ENCODE measurements at regions not wholly inside any gene's neighbourhood (a gene's known extent, or its start where the extent isn't known, plus 50 kb on each side); places are given as distances from the start of the nearest gene placed in this dataset.

DNA sequence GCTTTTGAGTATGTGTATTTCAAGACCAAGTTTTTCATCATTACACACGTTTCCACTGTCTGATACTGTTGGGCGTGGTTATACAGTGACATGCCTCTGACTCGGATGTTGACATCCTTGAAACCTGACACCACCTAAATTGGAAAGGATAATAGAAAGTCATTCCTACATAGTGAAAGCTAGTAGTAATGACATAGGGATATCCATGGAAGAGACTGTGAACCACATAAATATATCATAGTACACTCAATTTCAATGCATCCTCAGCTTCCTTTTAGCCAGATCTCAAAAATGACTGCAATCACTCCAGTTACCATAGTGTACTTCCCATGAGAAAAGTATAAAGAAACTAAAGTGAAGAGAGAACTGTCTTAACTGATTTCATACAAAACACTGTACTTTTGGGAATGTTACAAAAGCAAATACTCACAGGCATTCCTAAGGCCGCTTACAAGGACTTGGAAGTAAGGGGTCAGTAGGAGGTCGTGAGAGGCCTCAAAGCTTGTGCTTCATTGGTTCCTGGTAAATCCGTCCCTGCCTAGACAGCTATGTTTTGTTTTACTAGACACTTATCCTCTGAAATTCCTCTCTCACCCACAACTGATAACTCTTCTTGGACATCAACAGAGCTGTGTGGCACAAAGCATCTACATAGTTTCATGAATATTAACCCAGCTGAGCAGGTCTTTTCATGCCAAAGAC is 71.8 kb upstream of the VWDE start:
- Histone ChIP-seq H4K20me1 (ENCODE audit: insufficient read depth, low read length) (no peaks in the 10 kb centered on the region), H3K4me2 (ENCODE audit: insufficient read depth, low read length) (no peak overlapping the region), H3K9me3 (ENCODE audit: insufficient read depth, low read length, severe bottlenecking) (no peaks in the 10 kb centered on the region), H2AFZ (ENCODE audit: low read depth, low read length) (no peak overlapping the region), H3K36me3 (ENCODE audit: insufficient read depth, low read length) (no peaks in the 10 kb centered on the region), H3K4me1 (ENCODE audit: insufficient read depth, low read length) (no peaks in the 10 kb centered on the region), H3K27me3 (ENCODE audit: insufficient read depth, low read length, poor library complexity) (no peaks in the 10 kb centered on the region), H3K79me2 (ENCODE audit: insufficient read depth, low read length) (no peaks in the 10 kb centered on the region), H3K9ac (ENCODE audit: low read depth, low read length) (no peak overlapping the region), H3K27ac (ENCODE audit: low read length) (no peak overlapping the region), H3K4me3 (ENCODE audit: low read depth in 1 of 2, low read length in 2 of 2) (no peak overlapping the region)
- no peak for ATAC-seq (ENCODE audit: insufficient read depth, low read depth)
- TF ChIP-seq EZH2 (IDR thresholded peaks at IDR 0.05; ENCODE audit: borderline replicate concordance, low read depth, low read length, severe bottlenecking) = no peak
- TF ChIP-seq CTCF (IDR thresholded peaks at IDR 0.05; ENCODE audit: borderline replicate concordance, extremely low read depth, low read length, poor library complexity, severe bottlenecking) = no peak
- no peak for DNase-seq

- no peak for DNase-seq
- H3K79me2 ChIP-seq (ENCODE audit: insufficient read depth, low read length) = no peaks in the 10 kb centered on the region
- no peaks in the 10 kb centered on the region for H3K4me1 ChIP-seq (ENCODE audit: insufficient read depth, low read length)
- H3K9me3 ChIP-seq (ENCODE audit: insufficient read depth, low read length, severe bottlenecking) = no peaks in the 10 kb centered on the region
- no peak overlapping the region for H3K4me3 ChIP-seq (ENCODE audit: low read depth in 1 of 2, low read length in 2 of 2)
- no peak overlapping the region for H3K4me2 ChIP-seq (ENCODE audit: insufficient read depth, low read length)
- no peaks in the 10 kb centered on the region for H4K20me1 ChIP-seq (ENCODE audit: insufficient read depth, low read length)
- no peak overlapping the region for H3K9ac ChIP-seq (ENCODE audit: low read depth, low read length)
- H3K36me3 ChIP-seq (ENCODE audit: insufficient read depth, low read length) = no peaks in the 10 kb centered on the region
- no peak overlapping the region for H3K27ac ChIP-seq (ENCODE audit: low read length)
- TF ChIP-seq CTCF (IDR thresholded peaks at IDR 0.05; ENCODE audit: borderline replicate concordance, extremely low read depth, low read length, poor library complexity, severe bottlenecking) = no peak
- no peak for TF ChIP-seq EZH2 (IDR thresholded peaks at IDR 0.05; ENCODE audit: borderline replicate concordance, low read depth, low read length, severe bottlenecking)
- H3K27me3 ChIP-seq (ENCODE audit: insufficient read depth, low read length, poor library complexity) = no peaks in the 10 kb centered on the region
- no peak overlapping the region for H2AFZ ChIP-seq (ENCODE audit: low read depth, low read length)
- ATAC-seq (ENCODE audit: insufficient read depth, low read depth) = no peak
Measured at GRCh38 chr7:12477620-12478019, 74.0 kb upstream of the VWDE start.

- no peak for ATAC-seq (ENCODE audit: insufficient read depth, low read depth)
- no peaks in the 10 kb centered on the region for H3K9me3 ChIP-seq (ENCODE audit: insufficient read depth, low read length, severe bottlenecking)
Measured at GRCh38 chr7:12481722-12482121, 78.1 kb upstream of the VWDE start.

More at GRCh38 chr7:12481722-12482121, 78.1 kb upstream of the VWDE start:
- DNase-seq = no peak
- Histone ChIP-seq H3K36me3 (ENCODE audit: insufficient read depth, low read length) (no peaks in the 10 kb centered on the region), H3K27me3 (ENCODE audit: insufficient read depth, low read length, poor library complexity) (no peaks in the 10 kb centered on the region), H3K4me1 (ENCODE audit: insufficient read depth, low read length) (no peaks in the 10 kb centered on the region), H2AFZ (ENCODE audit: low read depth, low read length) (no peak overlapping the region), H3K27ac (ENCODE audit: low read length) (no peak overlapping the region), H3K4me2 (ENCODE audit: insufficient read depth, low read length) (no peak overlapping the region), H3K4me3 (ENCODE audit: low read depth in 1 of 2, low read length in 2 of 2) (no peak overlapping the region), H3K79me2 (ENCODE audit: insufficient read depth, low read length) (no peaks in the 10 kb centered on the region), H3K9ac (ENCODE audit: low read depth, low read length) (no peak overlapping the region), H4K20me1 (ENCODE audit: insufficient read depth, low read length) (no peaks in the 10 kb centered on the region)
- TF ChIP-seq CTCF (IDR thresholded peaks at IDR 0.05; ENCODE audit: borderline replicate concordance, extremely low read depth, low read length, poor library complexity, severe bottlenecking) (no peak), EZH2 (IDR thresholded peaks at IDR 0.05; ENCODE audit: borderline replicate concordance, low read depth, low read length, severe bottlenecking) (no peak)
